ENCODE measurements at regions not wholly inside any gene's neighbourhood (a gene's known extent, or its start where the extent isn't known, plus 50 kb on each side); places are given as distances from the start of the nearest gene placed in this dataset.

DNA sequence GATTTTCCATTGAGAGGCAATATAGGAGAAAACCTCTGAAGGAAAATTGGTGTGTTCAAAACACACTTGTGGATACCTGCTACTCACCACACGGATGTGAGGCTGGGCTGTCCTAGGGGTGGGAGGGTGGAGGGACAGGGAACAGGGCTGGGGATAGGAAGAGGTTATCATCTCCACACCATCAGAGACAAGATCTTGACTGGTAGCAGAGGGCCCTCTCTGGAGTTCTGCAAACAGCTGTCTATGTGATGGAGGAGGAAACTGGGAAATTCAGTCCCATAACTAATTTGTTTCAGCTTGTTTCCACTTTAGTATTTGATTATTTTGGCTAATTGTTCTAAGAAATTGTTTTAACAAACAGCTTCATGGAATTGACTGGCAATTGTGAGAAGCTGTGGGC is 91.6 kb upstream of the FSTL4 start:
- FAIRE-seq: no peak
- TF ChIP-seq PHF8 (conservative IDR thresholded peaks at IDR 0.05; ENCODE audit: low read depth, low read length) (no peak), EP300 (IDR thresholded peaks at IDR 0.05; ENCODE audit: borderline replicate concordance in 1 of 2, low read depth in 2 of 2, low read length in 2 of 2) (no peak), TEAD4 (IDR thresholded peaks at IDR 0.05; ENCODE audit: low read depth, low read length) (no peak), GABPA (IDR thresholded peaks at IDR 0.05; ENCODE audit: borderline replicate concordance, insufficient read depth, low read length) (no peak), GTF2F1 (IDR thresholded peaks at IDR 0.05; ENCODE audit: borderline replicate concordance, low read depth, low read length) (no peak), CEBPB (IDR thresholded peaks at IDR 0.05; ENCODE audit: low read depth, low read length) (no peak), POLR2AphosphoS5 (IDR thresholded peaks at IDR 0.05; ENCODE audit: low read depth, low read length) (no peak), KDM1A (IDR thresholded peaks at IDR 0.05; ENCODE audit: borderline replicate concordance, low read length) (no peak), KDM4A (IDR thresholded peaks at IDR 0.05; ENCODE audit: low read depth, low read length, severe bottlenecking) (no peak), SAP30 (IDR thresholded peaks at IDR 0.05; ENCODE audit: insufficient read depth, insufficient replicate concordance, low read length) (no peak), HDAC6 (IDR thresholded peaks at IDR 0.05; ENCODE audit: low read depth, low read length) (no peak), SUZ12 (IDR thresholded peaks at IDR 0.05; ENCODE audit: low read length) (no peak), SIN3A (conservative IDR thresholded peaks at IDR 0.05 in 1 of 2, IDR thresholded peaks at IDR 0.05 in 1 of 2; ENCODE audit: low read depth in 1 of 2, low read length in 2 of 2) (no peak), BACH1 (IDR thresholded peaks at IDR 0.05; ENCODE audit: low read length) (no peak), BCL11A (IDR thresholded peaks at IDR 0.05; ENCODE audit: low read depth in 2 of 2, low read length in 2 of 2) (no peak)

More for the DNA sequence above, 91.6 kb upstream of the FSTL4 start:
- Histone ChIP-seq H3K4me3 (ENCODE audit: extremely low read depth in 1 of 4, insufficient read depth in 2 of 4, low read depth in 3 of 4, low read length in 4 of 4) (no peak overlapping the region), H4K5ac (ENCODE audit: insufficient read length, low read depth, low read length) (no peak overlapping the region), H4K91ac (replicated peaks; ENCODE audit: insufficient read length, low read length) (no peak overlapping the region), H3K4me1 (replicated peaks in 1 of 4; ENCODE audit: control insufficient read depth in 3 of 4, insufficient read depth in 4 of 4, low read length in 3 of 4) (no peaks in the 10 kb centered on the region), H2AK5ac (ENCODE audit: low read depth, low read length) (no peak overlapping the region; the same call in 1 of the 2 replicates), H3K27ac (ENCODE audit: low read depth, low read length) (no peak overlapping the region), H2BK12ac (ENCODE audit: low read depth, low read length) (no peak overlapping the region), H3K79me2 (ENCODE audit: control insufficient read depth in 1 of 2, insufficient read depth in 2 of 2, low read length in 2 of 2) (no peaks in the 10 kb centered on the region), H3K23me2 (ENCODE audit: low read depth, low read length) (peaks cover 4% of the 10 kb centered on the region; the same call in 1 of the 2 replicates), H4K20me1 (replicated peaks in 1 of 2; ENCODE audit: control insufficient read depth in 1 of 2, insufficient read depth in 2 of 2, low read length in 2 of 2) (no peaks in the 10 kb centered on the region), H3K9ac (replicated peaks in 1 of 4; ENCODE audit: extremely low read depth in 1 of 4, low read depth in 3 of 4, low read length in 3 of 4) (no peak overlapping the region), H3K4me2 (ENCODE audit: insufficient read depth in 1 of 2, low read depth in 2 of 2, low read length in 2 of 2) (no peak overlapping the region), H3K27me3 (replicated peaks in 1 of 4; ENCODE audit: control insufficient read depth in 3 of 4, extremely low read depth in 1 of 4, insufficient read depth in 3 of 4, low read length in 3 of 4) (no peaks in the 10 kb centered on the region), H2AFZ (ENCODE audit: low read length) (no peak overlapping the region), H3K36me3 (ENCODE audit: control insufficient read depth in 2 of 4, insufficient read depth in 4 of 4, low read length in 3 of 4) (no peaks in the 10 kb centered on the region), H3K18ac (ENCODE audit: extremely low read depth, low read length) (no peak overlapping the region), H2BK20ac (ENCODE audit: low read length) (no peak overlapping the region), H3K56ac (replicated peaks; ENCODE audit: insufficient read length, low read depth, low read length) (no peak overlapping the region), H3K79me1 (ENCODE audit: low read depth, low read length) (no peaks in the 10 kb centered on the region), H3K23ac (ENCODE audit: insufficient read length) (no peak overlapping the region), H4K8ac (ENCODE audit: extremely low read depth, insufficient read depth, low read length) (no peak overlapping the region), H2BK120ac (replicated peaks; ENCODE audit: low read depth, low read length) (no peak overlapping the region), H2BK15ac (ENCODE audit: low read length) (no peak overlapping the region), H3K14ac (ENCODE audit: insufficient read length) (no peak overlapping the region), H3K4ac (replicated peaks; ENCODE audit: insufficient read length, low read depth, low read length) (no peak overlapping the region), H2BK5ac (ENCODE audit: low read depth, low read length) (no peak overlapping the region), H3K9me3 (ENCODE audit: insufficient read depth in 2 of 2, low read depth in 1 of 2, low read length in 1 of 2) (no peaks in the 10 kb centered on the region)
- ChIA-PET POLR2A (ENCODE audit: partially characterized antibody) (no interaction called here), CTCF (ENCODE audit: partially characterized antibody) (interaction anchor here (2.0 kb wide), 1 partner anchor 10 kb away, joined by 7 read pairs; no protein-coding TSS in a partner anchor)
- WGBS, 2 experiments (ENCODE audit: extremely low coverage in 1 of 2, insufficient coverage in 1 of 2, insufficient read length in 1 of 2, insufficient replicate concordance in 2 of 2, low coverage in 1 of 2, low lambda C conversion rate in 2 of 2, missing lambda C conversion rate in 1 of 2): 90% methylated on average over 1 of the region's 1 CpG; no CpG with 5 or more reads in 1 of the 2 experiments
- DNase-seq (ENCODE audit: low read depth in 1 of 2, low spot score in 2 of 2): no peak
